ENCODE measurements at regions not wholly inside any gene's neighbourhood (a gene's known extent, or its start where the extent isn't known, plus 50 kb on each side); places are given as distances from the start of the nearest gene placed in this dataset.
"Not testable (repeated sequence)": the region's sequence is repeated elsewhere in the genome, so short reads cannot be mapped to it uniquely, and the experiment has no call there.

DNA sequence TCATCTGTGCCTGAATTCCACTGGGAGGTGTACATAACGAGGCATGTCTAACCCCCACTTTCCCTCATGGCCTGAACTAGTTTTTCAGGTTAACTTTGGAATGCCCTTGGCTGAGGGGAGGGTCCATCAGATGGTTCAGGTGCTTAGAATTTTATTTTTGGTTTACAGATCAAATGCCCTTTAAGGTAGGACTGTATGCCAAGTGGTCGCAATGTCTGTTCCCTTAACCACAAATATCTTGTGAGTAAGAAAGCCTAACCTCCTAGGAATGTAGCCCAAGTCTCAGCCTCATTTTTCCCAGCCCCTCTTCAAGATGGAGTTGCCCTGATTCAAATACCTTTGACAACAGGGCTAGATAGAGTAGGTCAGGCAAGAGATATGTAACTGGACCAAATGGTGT, 78.4 kb downstream of the RNASET2 start:
- peak; percentile 73 for DNase-seq (ENCODE audit: low read depth, low spot score)

DNA sequence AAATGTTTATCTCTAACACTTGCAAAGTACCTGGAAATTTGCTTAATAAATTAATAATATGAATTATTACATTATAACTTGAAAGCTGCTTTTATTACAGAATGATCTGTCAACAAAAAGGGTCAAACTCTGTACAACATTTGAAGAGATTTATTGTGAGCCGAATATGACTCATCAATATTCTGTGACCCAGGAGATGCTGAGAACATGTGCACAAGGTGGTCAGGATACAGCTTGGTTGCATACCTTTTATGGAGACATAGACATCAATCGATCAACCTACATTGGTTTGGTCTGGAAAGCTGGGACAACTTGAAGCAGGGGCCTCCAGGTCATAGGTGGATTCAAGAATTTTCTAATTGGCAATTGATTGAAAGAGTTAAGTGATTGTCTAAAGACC, 79.0 kb downstream of the RNASET2 start:
- DNase-seq (ENCODE audit: low read depth, low spot score), result no peak

DNA sequence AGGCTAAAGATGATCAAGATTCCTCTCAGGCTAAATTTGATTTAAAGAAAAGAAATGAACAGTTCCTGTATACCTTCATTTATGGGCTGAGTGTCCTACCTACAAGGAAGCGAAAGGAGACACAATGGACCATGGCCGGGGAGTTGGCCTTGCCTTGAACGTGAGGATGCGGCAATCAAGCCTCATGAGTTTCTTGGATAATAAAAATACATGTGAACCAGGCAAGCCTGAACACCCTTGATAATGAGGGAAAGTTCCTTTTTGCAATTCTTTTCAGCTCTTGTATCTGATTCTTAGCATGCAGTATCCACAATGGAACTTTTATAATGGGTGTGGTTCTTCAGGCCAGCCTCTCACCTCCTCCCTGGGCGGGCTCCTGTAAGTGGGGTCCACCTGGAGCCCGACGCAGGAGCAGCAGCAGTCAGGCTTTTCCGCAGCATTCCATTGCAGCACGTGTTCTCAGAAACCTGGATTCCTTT, 83.8 kb downstream of the RNASET2 start:
- DNase-seq (ENCODE audit: low read depth, low spot score), result no peak

DNA sequence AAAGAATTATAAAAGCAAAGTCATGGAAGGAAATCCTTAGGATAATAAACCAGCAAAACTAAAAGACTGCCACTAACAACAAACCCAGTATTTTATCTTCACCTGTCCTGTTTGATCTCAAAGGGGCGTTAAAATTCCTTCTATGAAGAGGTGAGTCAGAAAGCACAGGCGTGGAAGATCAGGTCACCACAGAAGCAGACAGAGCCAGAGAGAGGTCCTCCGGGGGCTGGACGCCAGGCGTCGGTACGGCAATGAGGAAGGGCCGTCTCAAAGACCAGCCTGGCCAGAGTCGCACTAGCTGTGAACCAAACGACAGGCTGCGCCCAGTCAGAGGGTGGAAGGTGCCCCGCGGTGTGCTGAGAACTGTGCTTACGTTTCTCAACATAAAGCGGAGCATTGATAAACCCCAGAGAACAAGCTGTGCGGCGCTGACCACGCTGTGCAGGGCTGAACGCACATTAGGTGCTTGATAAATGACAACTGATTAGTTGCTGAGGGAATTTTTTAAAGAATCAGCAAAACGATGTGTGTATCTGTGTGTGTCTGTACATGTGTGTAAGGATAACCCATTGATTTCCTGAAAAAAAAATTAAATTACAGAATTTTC, 85.6 kb downstream of the RNASET2 start:
- no peak for DNase-seq (ENCODE audit: low read depth, low spot score)

DNA sequence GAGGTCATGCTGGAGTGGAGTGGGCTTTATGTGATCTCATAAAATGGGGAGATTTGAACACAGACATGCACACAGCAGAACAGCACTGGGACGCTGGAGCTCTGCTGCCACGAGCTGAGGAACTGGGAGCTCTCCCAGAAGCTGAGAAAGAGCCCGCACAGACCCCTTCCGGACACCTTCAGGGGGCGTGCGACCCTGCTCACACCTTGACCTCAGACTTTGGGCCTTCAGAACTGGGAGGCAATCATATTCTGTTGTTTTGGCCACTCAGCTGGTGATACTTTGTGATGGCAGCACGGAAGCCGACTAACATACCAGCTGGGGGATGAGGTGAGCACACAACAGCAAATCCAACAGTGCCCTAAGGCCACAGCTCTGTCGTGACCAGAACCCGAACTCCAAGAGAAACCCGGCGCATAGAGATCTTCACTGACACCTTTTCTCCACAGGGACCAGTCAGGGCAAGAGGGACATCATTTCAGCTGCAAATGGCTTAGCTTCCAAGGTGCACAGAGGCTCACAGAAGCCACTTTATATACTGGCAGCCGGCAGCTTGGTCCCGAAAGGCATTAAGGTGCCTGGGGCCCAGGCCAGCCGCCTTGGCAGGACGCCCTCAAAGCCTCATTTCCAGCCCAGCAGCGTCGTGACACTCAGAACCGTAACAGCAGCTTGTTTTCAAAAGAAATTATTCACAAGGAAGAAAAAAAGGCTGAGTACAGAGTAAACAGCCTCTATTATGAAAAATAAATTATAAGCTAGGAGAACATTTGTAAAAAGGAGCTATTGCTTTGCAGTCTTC, 89.3 kb downstream of the RNASET2 start:
- DNase-seq (ENCODE audit: low read depth, low spot score), result peak; percentile 37

DNA sequence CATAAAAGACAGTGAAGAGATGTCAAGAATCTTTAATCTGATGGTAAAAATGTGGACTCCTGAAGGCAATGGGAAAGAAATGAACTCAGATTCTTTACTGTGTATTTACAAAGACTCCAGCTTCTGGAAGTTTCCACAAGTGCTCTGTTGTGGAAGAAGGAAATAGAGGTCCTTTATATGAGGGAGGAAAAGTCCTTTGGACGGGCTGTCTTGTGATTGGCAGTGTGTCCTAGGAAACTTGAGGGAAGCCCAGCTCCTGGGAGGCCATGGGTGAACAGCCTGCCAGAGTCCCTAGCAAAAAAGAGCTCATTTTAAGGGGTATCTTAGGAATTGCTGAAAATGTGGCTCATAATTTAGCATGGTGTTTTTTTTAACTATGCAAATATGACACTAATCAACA, 92.0 kb downstream of the RNASET2 start:
- DNase-seq (ENCODE audit: low read depth, low spot score), result no peak

DNA sequence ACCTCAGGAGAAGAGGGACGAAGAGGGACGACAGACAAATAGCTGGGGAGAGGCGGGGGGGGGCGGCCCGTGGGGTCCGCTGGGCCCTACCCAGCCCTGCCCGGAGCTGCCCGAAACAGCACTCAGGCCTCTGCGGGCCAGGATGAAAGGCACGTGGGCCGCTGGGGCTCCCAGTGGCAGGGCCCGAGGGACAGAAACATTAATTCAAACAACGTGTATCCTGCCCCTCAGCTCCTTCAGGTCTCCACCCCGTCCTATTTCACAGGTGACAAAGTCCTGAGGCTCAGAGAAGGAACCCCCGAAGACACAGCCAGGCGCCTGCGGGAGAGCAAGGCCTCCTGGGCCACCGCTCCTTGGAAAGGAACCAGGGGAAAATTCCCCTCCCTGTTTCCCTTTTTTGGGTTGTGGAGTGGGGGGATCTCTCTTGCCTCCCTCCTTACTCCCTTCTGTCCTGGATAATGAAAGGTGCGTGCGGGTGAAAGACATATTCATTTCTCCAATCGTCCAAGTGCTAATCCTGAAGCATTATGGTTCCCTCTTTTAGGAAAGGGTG, 93.3 kb downstream of the RNASET2 start:
- no peak for DNase-seq (ENCODE audit: low read depth, low spot score)

DNA sequence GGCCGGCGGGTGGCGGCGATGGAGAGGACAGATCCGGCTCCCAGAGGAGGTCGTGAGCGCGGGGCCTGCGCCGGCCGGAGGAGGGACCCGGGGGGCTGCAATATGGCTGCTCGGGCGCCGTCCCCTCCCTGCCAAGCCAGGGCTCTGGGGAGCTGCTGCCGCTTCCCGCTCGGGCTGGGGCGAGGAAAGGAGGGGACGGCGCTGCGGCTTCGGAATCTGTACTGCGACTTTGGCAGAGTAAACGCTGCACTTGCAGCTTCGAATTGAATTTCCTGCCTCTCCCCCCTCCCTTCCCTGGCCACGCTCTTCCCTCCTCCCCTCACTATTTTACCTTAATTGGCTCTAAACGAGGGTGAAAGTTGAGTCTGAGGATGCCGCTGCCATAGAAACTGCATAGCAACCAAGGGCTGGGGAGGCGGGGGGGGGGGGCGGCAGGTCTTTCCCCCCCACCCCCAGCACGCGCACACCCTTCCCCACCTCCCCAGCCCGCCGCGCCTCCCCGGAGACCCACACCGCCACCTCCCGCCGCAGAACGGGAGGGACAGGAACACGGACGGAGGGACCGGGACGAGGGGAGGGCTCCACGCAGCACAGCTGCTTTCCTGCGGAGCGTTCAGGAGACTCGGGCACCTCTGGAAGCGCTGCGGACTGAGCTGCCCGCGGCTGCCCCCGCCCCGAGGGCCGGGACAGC, 93.9 kb downstream of the RNASET2 start:
- DNase-seq (ENCODE audit: low read depth, low spot score), result peak; percentile 52

DNA sequence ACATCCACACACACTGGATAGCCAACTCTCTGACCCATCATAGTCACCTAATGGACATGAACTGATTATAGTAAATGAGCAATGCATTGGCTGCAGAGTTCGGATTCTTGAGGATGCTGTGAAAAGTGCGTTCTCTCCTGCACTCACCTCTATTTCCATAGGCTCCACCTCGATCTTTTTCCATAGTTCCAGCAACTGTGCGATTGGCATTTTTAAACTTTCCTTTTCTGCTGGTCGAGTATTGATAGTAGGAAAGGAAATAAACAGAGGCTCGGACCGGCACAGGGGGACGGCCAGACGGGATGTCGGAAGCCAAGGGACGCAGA, 94.4 kb downstream of the RNASET2 start:
- DNase-seq (ENCODE audit: low read depth, low spot score), result peak; percentile 8

DNA sequence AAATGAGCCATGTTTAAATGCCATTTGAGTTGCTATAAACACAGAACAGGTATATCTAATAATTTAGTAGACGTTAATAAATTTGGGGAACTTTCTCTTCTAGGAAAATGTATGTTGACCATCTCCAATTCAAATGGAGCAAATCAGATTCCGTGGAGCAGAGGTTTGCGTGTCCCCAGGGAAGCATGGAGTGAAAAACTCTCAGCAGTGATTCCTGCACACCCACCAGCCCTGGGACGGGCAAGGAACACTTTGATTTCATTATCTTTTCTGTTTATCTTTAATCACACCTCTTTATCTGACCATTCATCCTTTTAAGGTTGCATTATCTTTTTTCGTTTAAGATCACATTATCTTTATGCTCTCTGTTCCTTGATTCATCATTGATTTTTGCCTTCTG, 95.0 kb downstream of the RNASET2 start:
- no peak for DNase-seq (ENCODE audit: low read depth, low spot score)

DNA sequence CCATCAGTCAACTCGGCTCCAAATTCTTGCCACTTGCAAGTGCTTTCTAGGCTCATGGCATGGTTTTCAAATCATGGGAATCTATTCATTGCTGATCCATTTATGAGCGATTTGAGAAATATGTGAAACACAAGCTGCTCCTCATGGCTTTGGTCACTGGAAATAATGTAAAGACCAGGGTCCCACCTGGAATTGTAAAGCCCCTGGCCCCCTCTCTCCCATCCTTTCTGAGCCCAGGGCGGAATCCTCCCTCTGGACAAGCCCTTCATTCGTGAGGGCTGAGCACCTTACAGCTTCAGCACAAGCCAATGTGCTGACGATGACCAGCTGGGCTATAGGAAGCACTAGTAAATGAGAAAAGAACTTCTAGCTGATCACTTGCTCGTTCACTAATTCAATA, 96.0 kb downstream of the RNASET2 start:
- DNase-seq (ENCODE audit: low read depth, low spot score), result no peak

DNA sequence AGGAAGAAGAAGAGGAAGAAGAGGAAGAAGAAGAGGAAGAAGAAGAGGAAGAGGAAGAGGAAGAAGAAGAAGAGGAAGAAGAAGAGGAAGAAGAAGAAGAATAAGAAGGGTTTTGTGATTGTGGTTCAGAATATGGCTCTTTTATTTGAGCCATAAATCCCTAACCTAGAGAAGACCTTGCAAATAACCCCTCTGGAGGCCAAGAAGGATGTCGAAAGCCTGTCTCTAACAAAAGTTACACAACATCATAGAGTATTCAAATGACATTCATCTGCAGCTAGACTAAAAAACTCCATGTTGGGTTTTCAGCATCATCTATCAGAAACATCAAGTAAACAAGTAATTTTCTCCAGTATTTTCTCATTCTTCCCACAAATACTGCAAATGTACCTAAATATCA, 100.9 kb downstream of the RNASET2 start:
- DNase-seq (ENCODE audit: low read depth, low spot score), result no peak

DNA sequence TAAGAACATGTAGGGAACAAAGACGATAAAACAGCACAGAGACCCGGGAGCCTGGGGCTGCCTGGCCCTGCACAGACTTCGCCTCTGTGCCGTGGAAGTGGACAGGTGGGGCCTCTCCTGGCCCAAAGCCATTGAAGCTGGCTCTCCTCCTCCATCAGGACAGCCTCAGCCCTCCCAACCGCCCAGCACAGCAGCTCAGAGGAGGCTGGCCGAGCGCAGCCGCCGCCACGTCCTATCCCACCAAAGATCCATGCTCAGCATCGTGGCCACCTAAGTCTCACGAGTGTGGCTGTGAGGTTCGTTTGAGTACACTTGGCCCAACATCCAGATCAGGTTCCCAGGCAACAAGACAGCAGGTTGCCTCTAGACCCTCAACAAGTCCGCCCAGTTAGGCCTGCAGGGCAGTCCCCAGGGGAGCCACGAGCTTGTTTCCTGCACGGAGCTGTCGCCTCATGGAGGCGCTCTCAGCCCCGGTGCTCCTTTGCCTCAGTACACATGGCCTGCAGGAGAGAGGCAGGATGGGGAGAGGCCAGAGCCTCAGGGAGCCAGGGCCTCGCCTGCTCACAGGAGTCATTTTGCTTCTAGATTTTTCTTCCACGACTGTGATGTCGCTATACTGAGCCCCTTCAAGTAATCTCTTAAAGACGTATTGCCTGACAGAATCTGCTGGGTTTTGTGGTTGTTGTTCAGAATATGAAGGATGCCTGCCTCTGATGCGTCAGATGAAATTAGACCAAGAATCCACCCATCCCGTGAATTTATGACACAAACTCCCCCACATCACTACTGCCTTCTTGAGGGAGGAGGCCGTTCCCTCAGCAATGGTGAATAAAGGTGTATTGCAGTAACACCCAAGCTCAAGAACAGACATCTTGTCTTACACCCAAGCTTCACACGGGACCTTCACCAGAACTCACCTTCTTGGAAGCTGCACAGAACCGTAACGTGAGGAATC, 102.7 kb downstream of the RNASET2 start:
- DNase-seq (ENCODE audit: low read depth, low spot score), result no peak

DNA sequence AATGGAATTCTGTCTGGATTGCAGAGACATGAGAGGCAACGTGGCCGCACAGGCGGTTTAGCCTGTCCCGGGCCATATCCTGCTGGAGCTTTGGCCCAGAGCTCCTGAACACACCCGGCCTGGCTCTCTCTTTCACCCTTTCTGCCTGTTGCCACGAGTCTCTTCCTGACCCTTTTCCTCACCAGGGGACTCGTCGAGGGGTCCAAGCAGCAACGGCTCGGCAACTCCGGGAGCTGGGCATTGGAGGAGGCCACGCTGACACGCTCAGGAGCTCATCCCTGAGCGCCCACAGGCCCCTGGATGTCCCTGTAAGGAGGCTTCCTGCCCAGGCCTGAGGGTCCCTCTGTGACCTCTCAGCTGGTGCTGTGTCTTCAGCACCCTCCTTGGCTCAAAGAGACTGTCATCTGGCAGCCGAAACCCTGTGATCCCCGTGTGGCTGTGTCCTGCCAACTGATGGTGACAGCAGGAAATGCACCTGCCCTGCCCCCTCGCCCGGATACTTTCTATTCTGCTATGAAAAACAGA, 103.8 kb downstream of the RNASET2 start:
- DNase-seq (ENCODE audit: low read depth, low spot score), result peak; percentile 14

DNA sequence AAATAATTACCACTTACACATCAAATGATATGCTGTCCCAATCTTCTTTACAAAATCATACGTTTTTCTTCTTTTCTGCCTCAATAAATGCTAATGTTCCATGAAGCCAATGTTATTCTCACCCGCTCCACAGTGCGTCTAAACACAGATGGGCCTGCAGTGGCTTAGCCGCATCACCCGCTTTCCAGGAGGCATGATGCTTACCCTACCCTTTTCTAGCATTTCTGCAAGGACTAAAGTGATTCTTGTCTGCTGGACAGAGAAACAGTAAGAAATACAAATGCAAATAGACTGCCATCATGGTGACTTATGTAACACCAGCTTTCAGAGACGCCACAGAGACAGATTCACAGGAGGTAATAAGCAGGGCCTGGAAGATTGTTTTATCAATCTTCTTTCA, 104.4 kb downstream of the RNASET2 start:
- DNase-seq (ENCODE audit: low read depth, low spot score), result no peak

DNA sequence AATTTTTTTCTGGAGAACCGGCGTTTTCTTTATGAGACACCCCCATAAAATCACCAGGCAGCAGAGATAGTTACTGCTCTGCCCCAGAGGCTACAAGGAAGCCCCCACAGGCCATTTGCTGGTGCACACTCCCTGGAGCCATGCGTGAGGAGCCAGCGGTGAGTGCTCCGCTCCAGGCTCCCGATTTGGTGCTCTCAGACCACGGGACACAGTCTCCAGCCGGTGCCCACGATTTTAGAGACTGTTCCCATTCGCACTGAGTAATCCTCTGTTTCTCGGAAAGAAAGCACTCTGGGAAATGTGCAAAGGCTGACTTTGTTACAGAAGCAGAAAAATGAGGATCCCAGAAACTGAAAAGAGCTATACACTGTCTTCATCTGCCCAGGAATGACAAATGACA, 104.9 kb downstream of the RNASET2 start:
- no peak for DNase-seq (ENCODE audit: low read depth, low spot score)

DNA sequence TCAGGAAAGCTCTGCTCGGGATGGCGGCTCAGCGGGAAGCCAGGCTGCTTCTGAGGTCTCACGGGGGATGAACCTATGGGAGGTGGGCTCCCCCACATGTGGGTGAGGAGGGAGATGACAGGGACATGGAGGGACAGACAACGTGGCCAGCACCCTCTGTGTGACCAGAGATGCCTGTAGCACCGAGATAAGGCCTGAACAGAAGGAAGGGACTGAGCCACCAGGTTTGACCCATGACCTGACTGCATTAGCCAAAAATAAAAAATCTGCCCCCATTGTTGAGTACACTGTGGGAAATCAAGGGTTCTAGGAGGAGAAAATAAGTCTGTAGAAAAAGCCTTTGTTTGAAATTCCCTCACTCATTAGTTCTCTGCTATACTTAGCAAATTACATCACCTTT, 105.7 kb downstream of the RNASET2 start:
- DNase-seq (ENCODE audit: low read depth, low spot score), result no peak

DNA sequence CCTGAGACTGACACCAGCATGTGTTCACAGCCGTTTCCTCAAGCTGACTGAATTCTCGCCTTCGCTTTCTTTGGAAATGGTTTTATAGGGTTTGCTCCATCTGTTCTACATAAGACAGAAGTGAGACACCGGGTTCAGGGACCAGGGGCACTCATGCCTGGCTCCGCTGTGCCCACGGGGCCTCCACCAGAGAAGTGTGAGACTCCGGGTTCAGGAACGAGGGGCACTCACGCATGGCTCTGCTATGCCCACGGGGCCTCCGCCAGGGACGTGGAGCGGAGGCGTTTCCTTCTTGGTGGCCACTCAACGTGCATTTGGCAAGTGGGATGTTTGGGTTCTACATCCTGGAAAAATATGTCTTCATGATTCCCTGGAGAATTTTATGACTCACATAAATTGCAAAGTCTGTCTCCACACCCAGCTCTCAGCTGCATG, 106.6 kb downstream of the RNASET2 start:
- DNase-seq (ENCODE audit: low read depth, low spot score), result no peak

DNA sequence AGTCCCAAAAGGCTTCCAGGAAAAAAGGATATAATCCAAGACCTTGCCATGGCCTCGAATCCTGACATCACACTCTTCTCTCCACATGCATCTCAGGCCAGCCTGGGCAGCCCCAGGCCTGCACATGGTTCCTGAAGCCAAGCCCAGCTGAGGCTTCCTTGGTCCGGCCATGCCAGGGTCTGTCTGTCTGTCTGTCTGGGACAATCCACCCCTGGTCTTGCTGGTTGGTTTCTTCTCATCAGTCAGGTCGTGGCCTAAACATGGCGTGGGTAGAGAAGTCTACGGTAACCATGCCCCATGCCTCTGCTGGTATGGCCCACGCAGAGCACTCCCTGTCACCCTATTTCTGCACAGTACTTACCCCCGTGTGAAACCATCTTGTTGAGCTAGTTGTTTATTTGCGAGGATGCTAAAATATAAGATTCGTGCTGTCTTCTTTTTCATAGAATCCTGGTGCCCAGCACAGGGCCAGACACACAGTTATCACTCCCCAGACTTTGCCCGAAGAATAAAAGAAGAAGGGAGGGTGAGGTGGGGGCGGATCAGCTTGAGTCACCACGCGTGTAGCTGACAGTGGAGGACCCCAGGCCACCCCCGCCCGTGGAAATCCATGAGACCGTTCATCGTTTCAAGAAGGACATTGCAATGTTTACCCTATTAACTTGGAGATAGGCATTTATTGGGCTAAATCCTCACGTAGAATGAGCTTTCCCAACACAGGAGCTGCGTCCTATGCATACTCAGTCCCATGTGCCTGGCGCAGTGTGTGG, 107.2 kb downstream of the RNASET2 start:
- DNase-seq (ENCODE audit: low read depth, low spot score), result no peak

DNA sequence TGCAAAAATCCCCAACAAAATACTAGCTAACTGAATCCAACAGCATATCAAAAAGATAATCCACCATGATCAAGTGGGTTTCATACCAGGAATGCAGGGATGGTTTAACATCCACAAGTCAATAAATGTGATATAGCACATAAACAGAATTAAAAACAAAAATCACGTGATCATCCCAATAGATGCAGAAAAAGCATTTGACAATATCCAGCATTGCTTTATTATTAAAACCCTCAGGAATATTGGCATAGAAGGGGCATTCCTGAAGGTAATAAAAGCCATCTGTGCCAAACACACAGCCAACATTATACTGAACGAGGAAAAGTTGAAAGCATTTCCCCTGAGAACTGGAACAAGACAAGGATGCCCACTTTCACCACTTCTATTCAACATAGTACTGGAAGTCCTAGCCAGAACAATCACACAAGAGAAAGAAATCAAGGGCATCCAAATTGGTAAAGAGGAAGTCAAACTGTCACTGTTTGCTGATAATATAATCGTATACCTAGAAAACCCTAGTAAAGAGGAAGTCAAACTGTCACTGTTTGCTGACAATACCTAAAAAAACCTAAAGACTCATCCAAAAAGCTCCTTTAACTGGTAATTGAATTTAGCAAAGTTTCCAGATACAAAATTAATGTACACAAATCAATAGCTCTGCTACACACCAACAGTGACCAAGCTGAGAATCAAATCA, 109.8 kb downstream of the RNASET2 start:
- not testable (repeated sequence) for DNase-seq (ENCODE audit: low read depth, low spot score)

Measured in astrocyte of the hippocampus (primary cell).